K562 (cell line): ENCODE measurements at regions not wholly inside any gene's neighbourhood (a gene's known extent, or its start where the extent isn't known, plus 50 kb on each side); places are given as distances from the start of the nearest gene placed in this dataset.

Source experiments
- PRDM10 ChIP-seq: fragments of 450-650 bp; IDR thresholded peaks from 2 replicates; pipeline ENCODE4 v1.6.1; 2018; ENCODE audit not compliant: partially characterized antibody
- SMAD3 ChIP-seq: fragments of 450-650 bp; formaldehyde crosslinking; conservative IDR thresholded peaks from 2 replicates; pipeline ENCODE4 v1.4.0; 2020; ENCODE audit warnings: mild to moderate bottlenecking
- TCF7L2 ChIP-seq: fragments of 150-350 bp; IDR thresholded peaks from 2 replicates; pipeline ENCODE4 v1.6.1; 2016; ENCODE audit warnings: low read depth, mild to moderate bottlenecking, low read length, moderate library complexity
- ZFPM2 ChIP-seq: fragments of 250-450 bp; sonication (Bioruptor Pico); IDR thresholded peaks from 2 replicates; pipeline ENCODE4 v1.5.1; 2022; ENCODE audit warnings: mild to moderate bottlenecking
- ZNF318 ChIP-seq, 2 experiments: fragments of 450-650 bp; IDR thresholded peaks; 2 replicates each; pipeline ENCODE4 v1.6.1; 2016; ENCODE audit warnings: mild to moderate bottlenecking in 2 of 2, borderline replicate concordance in 1 of 2, low read depth in 1 of 2, moderate library complexity in 1 of 2
- ZNF77 ChIP-seq: fragments of 250-450 bp; sonication (Bioruptor Pico); IDR thresholded peaks from 2 replicates; pipeline ENCODE4 v1.5.0; 2020

GRCh38 chr16:73219176-73219575 is 171.2 kb upstream of the ZFHX3 start (continued):
- TF ChIP-seq ZNF318 (IDR thresholded peaks at IDR 0.05; ENCODE audit: borderline replicate concordance in 1 of 2, low read depth in 1 of 2) (no peak), TCF7L2 (no peak), ZNF77 (CRISPR knock-in tag) (no peak), ZFPM2 (CRISPR knock-in tag) (no peak), SMAD3 (CRISPR knock-in tag) (no peak), PRDM10 (no peak)
